Jurkat, Clone E6-1 (cell line): ENCODE measurements at regions not wholly inside any gene's neighbourhood (a gene's known extent, or its start where the extent isn't known, plus 50 kb on each side); places are given as distances from the start of the nearest gene placed in this dataset.
"Not testable (repeated sequence)": the region's sequence is repeated elsewhere in the genome, so short reads cannot be mapped to it uniquely, and the experiment has no call there.

ENCODE experiments used
- DNase-seq: peaks from one replicate; pipeline ENCODE4 v3.0.0-alpha.2; 2011; ENCODE audit warnings: low read depth, low spot score
- H3K4me3 ChIP-seq: 2 replicates; pipeline ENCODE4 v1.5.1; 2011; ENCODE audit warnings: mild to moderate bottlenecking, low read length, control low read depth, moderate library complexity

- no peak for DNase-seq
- H3K4me3 ChIP-seq: no peak overlapping the region
Observed at GRCh38 chr4:29653221-29653620, 1066.9 kb upstream of the PCDH7 start.

GRCh38 chr4:29680644-29681043 lies 1039.5 kb upstream of the PCDH7 start:
- no peak overlapping the region for H3K4me3 ChIP-seq
- DNase-seq: no peak

- DNase-seq: no peak
- no peak overlapping the region for H3K4me3 ChIP-seq
Observed at GRCh38 chr4:29704059-29704458, 1016.1 kb upstream of the PCDH7 start.

GRCh38 chr4:29708473-29708872 lies 1011.7 kb upstream of the PCDH7 start:
- H3K4me3 ChIP-seq: no peak overlapping the region
- DNase-seq: no peak

GRCh38 chr4:29710519-29710918 lies 1009.6 kb upstream of the PCDH7 start:
- no peak overlapping the region for H3K4me3 ChIP-seq
- no peak for DNase-seq

GRCh38 chr4:29711226-29711625 lies 1008.9 kb upstream of the PCDH7 start:
- DNase-seq: no peak
- no peak overlapping the region for H3K4me3 ChIP-seq

- no peak for DNase-seq
- H3K4me3 ChIP-seq: no peak overlapping the region
Observed at GRCh38 chr4:29717287-29718057, 1002.7 kb upstream of the PCDH7 start.

- no peak overlapping the region for H3K4me3 ChIP-seq
- no peak for DNase-seq
Observed at GRCh38 chr4:29718136-29718535, 1002.0 kb upstream of the PCDH7 start.

- DNase-seq: no peak
Observed at GRCh38 chr4:29722253-29722652, 997.9 kb upstream of the PCDH7 start.

GRCh38 chr4:29726938-29727337 lies 993.2 kb upstream of the PCDH7 start:
- no peak for DNase-seq
- H3K4me3 ChIP-seq: no peak overlapping the region

More at GRCh38 chr4:29722253-29722652, 997.9 kb upstream of the PCDH7 start:
- no peak overlapping the region for H3K4me3 ChIP-seq

GRCh38 chr4:29734343-29735213 lies 985.6 kb upstream of the PCDH7 start:
- no peak overlapping the region for H3K4me3 ChIP-seq
- no peak for DNase-seq

- peak; percentile 7 for DNase-seq
- H3K4me3 ChIP-seq: no peak overlapping the region
Observed at GRCh38 chr4:29756966-29757365, 963.2 kb upstream of the PCDH7 start.

- no peak overlapping the region for H3K4me3 ChIP-seq
- no peak for DNase-seq
Observed at GRCh38 chr4:29762151-29762550, 958.0 kb upstream of the PCDH7 start.

- no peak for DNase-seq
- no peak overlapping the region for H3K4me3 ChIP-seq
Observed at GRCh38 chr4:29770627-29771026, 949.5 kb upstream of the PCDH7 start.

- DNase-seq, H3K4me3 ChIP-seq: not testable (repeated sequence)
Observed at GRCh38 chr4:29788123-29788522, 932.0 kb upstream of the PCDH7 start.

GRCh38 chr4:29805245-29805644 lies 914.9 kb upstream of the PCDH7 start:
- no peak for DNase-seq
- no peak overlapping the region for H3K4me3 ChIP-seq

- no peak overlapping the region for H3K4me3 ChIP-seq
Observed at GRCh38 chr4:29805916-29806480, 914.2 kb upstream of the PCDH7 start.

GRCh38 chr4:29817961-29818360 lies 902.2 kb upstream of the PCDH7 start:
- no peak overlapping the region for H3K4me3 ChIP-seq
- DNase-seq: no peak

More at GRCh38 chr4:29805916-29806480, 914.2 kb upstream of the PCDH7 start:
- no peak for DNase-seq

- DNase-seq: no peak
- H3K4me3 ChIP-seq: no peak overlapping the region
Observed at GRCh38 chr4:29829067-29829466, 891.1 kb upstream of the PCDH7 start.

GRCh38 chr4:29852537-29852936 lies 867.6 kb upstream of the PCDH7 start:
- DNase-seq: no peak
- no peak overlapping the region for H3K4me3 ChIP-seq
